Panc1 (cell line): ENCODE measurements at regions not wholly inside any gene's neighbourhood (a gene's known extent, or its start where the extent isn't known, plus 50 kb on each side); places are given as distances from the start of the nearest gene placed in this dataset.

Experiments used
- ATAC-seq: fragments of 200-7000 bp; cut with Tn5 transposase; 2 replicates; pipeline ENCODE4 v1.9.1; 2020; ENCODE audit warnings: mild to moderate bottlenecking, moderate library complexity
- BruUV-seq: library from RNA; stranded (reverse); fragments of 400-500 nt; replicated peaks from 2 replicates; lab custom pipeline; 2021; lab: Mats Ljungman, UMichigan
- CTCF ChIA-PET: fragments of 300-600 bp; sonication (Branson Sonifier 250); formaldehyde crosslinking; loops from one replicate; lab custom pipeline; 2022; ENCODE audit warnings: antibody characterized with exemption; lab: Charles Lee
- POLR2A ChIA-PET: fragments of 300-600 bp; sonication (Branson Sonifier 250); formaldehyde crosslinking; loops from one replicate; lab custom pipeline; 2022; ENCODE audit warnings: antibody characterized with exemption; lab: Charles Lee
- DNase-seq: peaks from one replicate; pipeline ENCODE4 v3.0.0-alpha.2; 2010; ENCODE audit warnings: low read depth, low spot score
- H3K27ac ChIP-seq: 2 replicates; pipeline ENCODE4 v1.5.1; 2011; ENCODE audit warnings: mild to moderate bottlenecking, low read length, inconsistent platforms
- H3K27me3 ChIP-seq: fragments of 200-500 bp; sonication (Bioruptor generic); 2 replicates; pipeline ENCODE4 v1.6.0; 2014; ENCODE audit warnings: low read length, inconsistent platforms; ENCODE audit not compliant: control insufficient read depth, insufficient read depth
- H3K36me3 ChIP-seq: fragments of 200-500 bp; sonication (Bioruptor generic); 2 replicates; pipeline ENCODE4 v1.5.1; 2014; ENCODE audit warnings: inconsistent platforms, mild to moderate bottlenecking, low read length, moderate library complexity; ENCODE audit not compliant: control insufficient read depth, insufficient read depth
- H3K4me1 ChIP-seq: 2 replicates; pipeline ENCODE4 v1.5.1; 2011; ENCODE audit warnings: inconsistent platforms, mild to moderate bottlenecking, low read length, moderate library complexity; ENCODE audit not compliant: control insufficient read depth, insufficient read depth
- H3K4me3 ChIP-seq, 2 experiments: 2 replicates each; pipeline ENCODE4 v1.5.1; 2011 to 2012; ENCODE audit warnings: low read depth in 2 of 2, low read length in 2 of 2, mild to moderate bottlenecking in 2 of 2, inconsistent platforms in 1 of 2, moderate library complexity in 1 of 2
- H3K9me3 ChIP-seq: fragments of 200-500 bp; sonication (Bioruptor generic); 2 replicates; pipeline ENCODE4 v1.5.1; 2014; ENCODE audit warnings: low read depth, mild to moderate bottlenecking, inconsistent platforms, low read length, moderate library complexity; ENCODE audit not compliant: control insufficient read depth, insufficient read depth
- POLR2AphosphoS5 ChIP-seq: IDR thresholded peaks from 2 replicates; pipeline ENCODE4 v1.6.1; 2012; ENCODE audit warnings: mild to moderate bottlenecking, low read depth, low read length, moderate library complexity
- SIN3A ChIP-seq: IDR thresholded peaks from 2 replicates; pipeline ENCODE4 v1.6.1; 2012; ENCODE audit warnings: low read depth, mild to moderate bottlenecking, low read length, moderate library complexity, borderline replicate concordance; ENCODE audit not compliant: insufficient read depth
- TCF7L2 ChIP-seq: IDR thresholded peaks from 2 replicates; pipeline ENCODE4 v1.6.1; 2011; ENCODE audit warnings: mild to moderate bottlenecking, low read depth, low read length, inconsistent platforms
- in situ Hi-C: cut with HindIII; loops from 2 replicates; pipeline ENCODE4 v1.10.0; 2016; ENCODE audit warnings: low sequenced_read_pairs, low pct_unique_long_range_greater_than_20kb
- intact Hi-C: fragments of 100-400 bp; cut with micrococcal nuclease; formaldehyde crosslinking; loops from one replicate; pipeline ENCODE4 v1.10.0; 2022; ENCODE audit not compliant: unreplicated experiment
- TF ChIP-seq, protein P1 (sequence below): fragments of 450-650 bp; IDR thresholded peaks from 2 replicates; pipeline ENCODE4 v1.5.1; 2017; ENCODE audit warnings: mild to moderate bottlenecking
- TF ChIP-seq, protein P2 (sequence below), 2 experiments: IDR thresholded peaks; 2 replicates each; pipeline ENCODE4 v1.6.1; 2011 to 2012; ENCODE audit warnings: low read depth in 2 of 2, control low read depth in 1 of 2, low read length in 1 of 2, mild to moderate bottlenecking in 1 of 2, moderate library complexity in 1 of 2; ENCODE audit not compliant: insufficient read depth in 1 of 2

DNA sequence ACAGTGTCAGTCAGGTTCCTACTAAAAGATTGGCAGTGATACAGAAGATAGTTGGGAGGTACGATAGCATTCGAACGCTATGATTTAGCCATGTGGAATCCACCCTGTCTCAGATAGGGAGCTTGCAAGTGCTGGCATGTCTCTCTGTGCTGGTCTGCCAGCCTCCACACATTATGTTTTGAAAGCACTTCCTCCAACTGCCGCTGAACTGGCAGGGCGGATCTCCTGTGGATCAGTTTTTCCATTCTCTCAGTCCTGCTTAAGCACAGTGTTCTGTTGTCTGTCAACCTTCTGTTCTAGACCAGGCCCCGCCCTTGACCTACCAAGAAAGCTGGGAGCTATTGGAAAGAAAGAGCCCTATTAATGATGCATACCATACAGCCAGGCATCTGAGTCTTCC lies 65.5 kb upstream of the PALMD start:
- intact Hi-C loops (no loop called here), in situ Hi-C loops (no loop called here)
- BruUV-seq, result no TSS peak
- Histone ChIP-seq H3K36me3 (no peaks in the 10 kb centered on the region), H3K27me3 (no peaks in the 10 kb centered on the region), H3K27ac (no peak overlapping the region), H3K4me3 (no peak overlapping the region), H3K4me1 (no peaks in the 10 kb centered on the region), H3K9me3 (no peaks in the 10 kb centered on the region)
- POLR2A ChIA-PET, result no interaction called here
- CTCF ChIA-PET, result no interaction called here
- ATAC-seq, result no peak
- TF ChIP-seq TCF7L2 (no peak), SIN3A (no peak)
- DNase-seq, result no peak

DNA sequence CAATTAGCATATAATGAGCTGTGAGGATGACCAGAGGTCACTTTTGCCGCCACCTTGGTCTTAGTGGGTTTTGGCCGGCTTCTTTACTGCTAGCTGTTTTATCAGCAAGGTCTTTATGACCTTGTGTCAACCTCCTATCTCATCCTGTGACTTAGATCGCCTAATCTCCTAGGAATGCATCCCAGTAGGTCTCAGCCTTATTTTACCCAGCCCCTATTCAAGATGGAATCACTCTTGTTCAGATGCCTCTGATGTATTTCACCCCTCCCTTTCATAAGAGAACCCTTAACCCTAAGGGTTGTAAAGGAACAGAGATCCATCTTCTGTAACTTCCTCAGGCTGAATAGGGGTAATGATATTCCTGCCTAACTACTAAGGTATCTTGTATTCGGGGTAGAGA lies 58.9 kb upstream of the PALMD start:
- TF ChIP-seq SIN3A (no peak), POLR2AphosphoS5 (no peak)
- TF ChIP-seq, protein P1, sequence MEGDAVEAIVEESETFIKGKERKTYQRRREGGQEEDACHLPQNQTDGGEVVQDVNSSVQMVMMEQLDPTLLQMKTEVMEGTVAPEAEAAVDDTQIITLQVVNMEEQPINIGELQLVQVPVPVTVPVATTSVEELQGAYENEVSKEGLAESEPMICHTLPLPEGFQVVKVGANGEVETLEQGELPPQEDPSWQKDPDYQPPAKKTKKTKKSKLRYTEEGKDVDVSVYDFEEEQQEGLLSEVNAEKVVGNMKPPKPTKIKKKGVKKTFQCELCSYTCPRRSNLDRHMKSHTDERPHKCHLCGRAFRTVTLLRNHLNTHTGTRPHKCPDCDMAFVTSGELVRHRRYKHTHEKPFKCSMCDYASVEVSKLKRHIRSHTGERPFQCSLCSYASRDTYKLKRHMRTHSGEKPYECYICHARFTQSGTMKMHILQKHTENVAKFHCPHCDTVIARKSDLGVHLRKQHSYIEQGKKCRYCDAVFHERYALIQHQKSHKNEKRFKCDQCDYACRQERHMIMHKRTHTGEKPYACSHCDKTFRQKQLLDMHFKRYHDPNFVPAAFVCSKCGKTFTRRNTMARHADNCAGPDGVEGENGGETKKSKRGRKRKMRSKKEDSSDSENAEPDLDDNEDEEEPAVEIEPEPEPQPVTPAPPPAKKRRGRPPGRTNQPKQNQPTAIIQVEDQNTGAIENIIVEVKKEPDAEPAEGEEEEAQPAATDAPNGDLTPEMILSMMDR, result no peak
- intact Hi-C loops (no loop called here), in situ Hi-C loops (no loop called here)
- Histone ChIP-seq H3K27ac (no peak overlapping the region), H3K9me3 (no peaks in the 10 kb centered on the region), H3K27me3 (no peaks in the 10 kb centered on the region), H3K4me3 (no peak overlapping the region), H3K36me3 (no peaks in the 10 kb centered on the region), H3K4me1 (no peaks in the 10 kb centered on the region)
- ChIA-PET POLR2A (no interaction called here), CTCF (no interaction called here)
- BruUV-seq, result no TSS peak
- no peak for DNase-seq
- no peak for ATAC-seq

DNA sequence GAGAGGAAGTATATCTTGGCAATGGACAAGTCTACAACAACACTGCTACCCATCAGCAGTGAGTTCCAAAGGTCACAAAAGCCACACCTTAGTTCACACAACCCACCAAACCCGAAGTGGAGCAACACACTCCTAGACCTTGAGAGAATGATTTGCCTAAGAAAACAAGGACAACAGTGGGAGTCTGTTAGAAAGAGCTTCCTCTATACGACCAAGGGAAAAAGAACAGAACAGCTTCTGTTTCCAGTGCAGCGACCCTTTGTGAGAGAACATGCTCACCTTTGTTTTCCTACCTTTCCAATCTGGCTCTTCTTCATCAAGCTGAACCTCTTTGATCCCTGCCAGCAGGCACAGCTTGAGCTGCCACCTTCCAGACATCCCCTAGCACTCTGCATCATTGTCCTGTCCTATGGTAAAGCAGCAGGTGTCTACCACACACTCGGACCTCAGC lies 56.7 kb upstream of the PALMD start:
- Histone ChIP-seq H3K27me3 (no peaks in the 10 kb centered on the region), H3K27ac (no peak overlapping the region), H3K9me3 (no peaks in the 10 kb centered on the region), H3K4me1 (no peaks in the 10 kb centered on the region), H3K4me3 (no peak overlapping the region), H3K36me3 (no peaks in the 10 kb centered on the region)
- in situ Hi-C loops, result no loop called here
- intact Hi-C loops, result no loop called here
- no TSS peak for BruUV-seq
- no peak for ATAC-seq
- no peak for DNase-seq
- CTCF ChIA-PET, result no interaction called here
- TF ChIP-seq, protein P1, result no peak
- TF ChIP-seq POLR2AphosphoS5, result no peak
- TF ChIP-seq, protein P2, sequence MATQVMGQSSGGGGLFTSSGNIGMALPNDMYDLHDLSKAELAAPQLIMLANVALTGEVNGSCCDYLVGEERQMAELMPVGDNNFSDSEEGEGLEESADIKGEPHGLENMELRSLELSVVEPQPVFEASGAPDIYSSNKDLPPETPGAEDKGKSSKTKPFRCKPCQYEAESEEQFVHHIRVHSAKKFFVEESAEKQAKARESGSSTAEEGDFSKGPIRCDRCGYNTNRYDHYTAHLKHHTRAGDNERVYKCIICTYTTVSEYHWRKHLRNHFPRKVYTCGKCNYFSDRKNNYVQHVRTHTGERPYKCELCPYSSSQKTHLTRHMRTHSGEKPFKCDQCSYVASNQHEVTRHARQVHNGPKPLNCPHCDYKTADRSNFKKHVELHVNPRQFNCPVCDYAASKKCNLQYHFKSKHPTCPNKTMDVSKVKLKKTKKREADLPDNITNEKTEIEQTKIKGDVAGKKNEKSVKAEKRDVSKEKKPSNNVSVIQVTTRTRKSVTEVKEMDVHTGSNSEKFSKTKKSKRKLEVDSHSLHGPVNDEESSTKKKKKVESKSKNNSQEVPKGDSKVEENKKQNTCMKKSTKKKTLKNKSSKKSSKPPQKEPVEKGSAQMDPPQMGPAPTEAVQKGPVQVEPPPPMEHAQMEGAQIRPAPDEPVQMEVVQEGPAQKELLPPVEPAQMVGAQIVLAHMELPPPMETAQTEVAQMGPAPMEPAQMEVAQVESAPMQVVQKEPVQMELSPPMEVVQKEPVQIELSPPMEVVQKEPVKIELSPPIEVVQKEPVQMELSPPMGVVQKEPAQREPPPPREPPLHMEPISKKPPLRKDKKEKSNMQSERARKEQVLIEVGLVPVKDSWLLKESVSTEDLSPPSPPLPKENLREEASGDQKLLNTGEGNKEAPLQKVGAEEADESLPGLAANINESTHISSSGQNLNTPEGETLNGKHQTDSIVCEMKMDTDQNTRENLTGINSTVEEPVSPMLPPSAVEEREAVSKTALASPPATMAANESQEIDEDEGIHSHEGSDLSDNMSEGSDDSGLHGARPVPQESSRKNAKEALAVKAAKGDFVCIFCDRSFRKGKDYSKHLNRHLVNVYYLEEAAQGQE (IDR thresholded peaks at IDR 0.05; ENCODE audit: insufficient read depth in 1 of 2, low read depth in 2 of 2, low read length in 1 of 2), result no peak
- POLR2A ChIA-PET, result no interaction called here
